Tibial nerve (tissue), 4 donors: ENCODE measurements at regions not wholly inside any gene's neighbourhood (a gene's known extent, or its start where the extent isn't known, plus 50 kb on each side); places are given as distances from the start of the nearest gene placed in this dataset.
A peak's percentile ranks its signal among the peaks of the same experiment; 100 is the strongest.

ENCODE experiments used
- DNase-seq, 2 donors: peaks; one replicate each; pipeline ENCODE4 v3.0.0-alpha.2; 2019; ENCODE audit warnings: low spot score in 2 of 2
- H3K27ac ChIP-seq, 4 donors: fragments of 200-600 bp; sonication (generic) in 3 of 4; one replicate each; pipeline ENCODE4 v1.5.1; 2017 to 2019; ENCODE audit warnings: mild to moderate bottlenecking in 1 of 4
- H3K27me3 ChIP-seq, 2 donors: fragments of 200-600 bp; sonication (generic) in 1 of 2; one replicate each; pipeline versions ENCODE4 v1.5.1 to v1.6.0; 2017 to 2019
- H3K36me3 ChIP-seq, 3 donors: fragments of 200-600 bp; sonication (generic); one replicate each; pipeline ENCODE4 v1.5.1; 2018 to 2019
- H3K4me1 ChIP-seq, 4 donors: fragments of 200-600 bp; sonication (generic) in 3 of 4; one replicate each; pipeline ENCODE4 v1.5.1; 2017 to 2019
- H3K4me3 ChIP-seq, 4 donors: fragments of 200-600 bp; sonication (generic) in 3 of 4; one replicate each; pipeline ENCODE4 v1.5.1; 2017 to 2019; ENCODE audit warnings: mild to moderate bottlenecking in 1 of 4, moderate library complexity in 1 of 4
- H3K9me3 ChIP-seq, 4 donors: fragments of 200-600 bp; sonication (generic) in 3 of 4; one replicate each; pipeline ENCODE4 v1.5.1; 2017 to 2019
- EP300 ChIP-seq, 2 donors: sonication (generic); formaldehyde crosslinking; IDR thresholded peaks; one replicate each; pipeline ENCODE4 v1.6.1; 2017; ENCODE audit warnings: antibody characterized with exemption in 2 of 2, mild to moderate bottlenecking in 1 of 2
- POLR2A ChIP-seq, 2 donors: fragments of 450-650 bp; IDR thresholded peaks; one replicate each; pipeline ENCODE4 v1.6.1; 2017; ENCODE audit warnings: antibody characterized with exemption in 2 of 2, mild to moderate bottlenecking in 2 of 2, moderate library complexity in 2 of 2
- WGBS, 2 donors: methylation state at CpG; one replicate each; pipeline ENCODE4 v1.1.5; 2018; 5-methylcytosine and 5-hydroxymethylcytosine counted together
- TF ChIP-seq, protein P1 (sequence below), 5 experiments: fragments of 200-600 bp in 3 of 5; fragments of 450-650 bp in 2 of 5; sonication (generic) in 3 of 5; IDR thresholded peaks; one replicate each; pipeline ENCODE4 v1.5.1; 2016 to 2019; ENCODE audit warnings: antibody characterized with exemption in 5 of 5, mild to moderate bottlenecking in 3 of 5, moderate library complexity in 2 of 5

DNA sequence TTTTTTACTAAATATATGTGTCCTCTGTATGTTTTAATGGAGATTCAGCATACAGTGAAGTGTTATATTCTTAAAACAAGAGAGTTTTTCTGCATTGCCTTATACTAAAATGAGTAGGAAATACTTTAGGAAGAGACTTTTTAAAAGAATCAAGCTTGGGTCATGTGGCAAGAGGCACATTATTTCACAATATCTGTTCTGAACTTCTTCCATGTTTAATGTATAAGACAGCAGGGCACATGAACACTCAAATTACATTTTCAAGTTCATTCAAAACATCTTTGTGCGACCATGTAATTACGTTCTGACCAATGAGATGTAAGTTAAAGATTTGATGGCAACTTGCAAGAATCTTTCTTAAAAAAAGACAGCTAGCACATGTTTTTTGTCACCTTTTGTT lies 1055.9 kb downstream of the NR2F1-AS1 start:
- Histone ChIP-seq H3K27me3 (no peaks in the 10 kb centered on the region), H3K4me3 (no peak overlapping the region), H3K9me3 (no peaks in the 10 kb centered on the region), H3K4me1 (no peaks in the 10 kb centered on the region), H3K36me3 (no peaks in the 10 kb centered on the region), H3K27ac (no peak overlapping the region)
- 87 to 91% methylated on average over 2 of the region's 2 CpGs for WGBS, 2 donors
- TF ChIP-seq EP300 (IDR thresholded peaks at IDR 0.05) = no peak
- no peak for TF ChIP-seq POLR2A (IDR thresholded peaks at IDR 0.05)
- TF ChIP-seq, protein P1, sequence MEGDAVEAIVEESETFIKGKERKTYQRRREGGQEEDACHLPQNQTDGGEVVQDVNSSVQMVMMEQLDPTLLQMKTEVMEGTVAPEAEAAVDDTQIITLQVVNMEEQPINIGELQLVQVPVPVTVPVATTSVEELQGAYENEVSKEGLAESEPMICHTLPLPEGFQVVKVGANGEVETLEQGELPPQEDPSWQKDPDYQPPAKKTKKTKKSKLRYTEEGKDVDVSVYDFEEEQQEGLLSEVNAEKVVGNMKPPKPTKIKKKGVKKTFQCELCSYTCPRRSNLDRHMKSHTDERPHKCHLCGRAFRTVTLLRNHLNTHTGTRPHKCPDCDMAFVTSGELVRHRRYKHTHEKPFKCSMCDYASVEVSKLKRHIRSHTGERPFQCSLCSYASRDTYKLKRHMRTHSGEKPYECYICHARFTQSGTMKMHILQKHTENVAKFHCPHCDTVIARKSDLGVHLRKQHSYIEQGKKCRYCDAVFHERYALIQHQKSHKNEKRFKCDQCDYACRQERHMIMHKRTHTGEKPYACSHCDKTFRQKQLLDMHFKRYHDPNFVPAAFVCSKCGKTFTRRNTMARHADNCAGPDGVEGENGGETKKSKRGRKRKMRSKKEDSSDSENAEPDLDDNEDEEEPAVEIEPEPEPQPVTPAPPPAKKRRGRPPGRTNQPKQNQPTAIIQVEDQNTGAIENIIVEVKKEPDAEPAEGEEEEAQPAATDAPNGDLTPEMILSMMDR (IDR thresholded peaks at IDR 0.05) = no peak
- DNase-seq = no peak

DNA sequence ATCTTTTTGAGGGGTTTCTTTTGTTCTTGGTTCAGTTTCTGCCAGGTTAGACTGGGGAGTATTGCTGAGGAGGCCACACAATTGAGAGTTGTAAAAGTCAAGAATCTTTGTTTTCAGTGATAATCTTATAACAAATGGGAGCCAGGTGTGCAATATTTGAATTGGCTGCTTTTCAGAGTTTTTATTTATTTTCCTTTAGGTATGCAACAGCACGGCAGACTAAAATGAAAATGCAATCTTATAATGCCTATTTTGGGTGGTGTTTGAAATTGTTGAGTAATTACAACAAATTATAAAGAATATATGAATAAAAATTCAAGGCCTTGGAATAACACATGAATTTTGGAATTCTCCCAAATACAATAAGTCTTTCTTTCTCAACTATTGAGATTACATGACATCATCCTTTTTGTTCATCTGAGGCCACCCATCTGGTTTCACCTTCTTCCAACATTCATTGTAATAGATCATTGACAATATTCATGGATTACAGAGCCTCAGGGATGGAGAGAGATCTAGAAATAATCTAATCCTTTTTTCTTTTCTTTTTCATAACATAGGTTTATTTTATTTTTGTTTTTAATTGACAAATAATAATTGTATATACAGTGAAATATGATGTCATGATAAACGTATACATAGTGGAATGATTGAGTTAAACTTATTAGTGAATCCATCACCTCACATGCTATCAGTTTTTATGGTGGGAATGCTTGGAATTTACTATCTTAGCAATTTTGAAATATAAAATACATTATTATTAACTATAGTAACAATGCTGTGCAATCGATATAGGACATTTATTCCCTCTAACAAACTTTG lies 1061.0 kb downstream of the NR2F1-AS1 start:
- DNase-seq = no peak
- H3K4me1 ChIP-seq = peaks cover 0 to 4% (median 0%) of the 10 kb centered on the region in 4 donors
- no peaks in the 10 kb centered on the region for H3K27me3 ChIP-seq
- no peak overlapping the region for H3K4me3 ChIP-seq
- no peaks in the 10 kb centered on the region for H3K9me3 ChIP-seq
- no peak for TF ChIP-seq EP300 (IDR thresholded peaks at IDR 0.05)
- TF ChIP-seq, protein P1 (IDR thresholded peaks at IDR 0.05) = no peak
- no peak for TF ChIP-seq POLR2A (IDR thresholded peaks at IDR 0.05)
- 51 to 65% methylated on average over 3 of the region's 3 CpGs for WGBS, 2 donors
- H3K27ac ChIP-seq = no peak overlapping the region
- no peaks in the 10 kb centered on the region for H3K36me3 ChIP-seq

DNA sequence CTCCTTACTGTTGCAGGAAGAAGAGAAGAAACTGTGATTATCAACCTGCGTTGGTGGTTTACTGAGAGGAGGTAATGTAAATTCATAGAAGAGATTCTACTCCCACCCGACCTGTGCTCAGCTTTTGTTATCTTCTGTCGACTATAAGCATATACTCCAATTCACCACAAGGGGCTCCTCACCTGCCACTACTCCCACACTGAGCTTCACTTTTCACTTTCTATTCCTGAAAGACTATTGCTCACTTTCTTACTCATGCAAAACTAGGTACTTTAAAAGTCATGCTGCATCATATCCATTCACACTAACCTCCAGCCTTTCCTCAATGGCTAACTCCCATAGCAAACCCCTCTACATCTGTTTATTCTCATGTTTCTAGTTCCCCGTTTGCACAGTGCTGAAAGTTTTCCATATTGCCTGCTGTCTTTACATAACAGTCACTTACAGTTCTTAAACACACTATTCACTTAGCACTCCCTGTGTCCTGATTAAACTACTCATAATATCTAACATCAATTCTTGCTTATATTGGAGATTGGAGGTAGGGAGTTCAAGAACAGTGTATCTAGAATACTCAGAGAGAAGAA lies 1062.6 kb downstream of the NR2F1-AS1 start:
- WGBS, 2 donors = 54 to 55% methylated on average over 4 of the region's 4 CpGs
- no peak for DNase-seq
- no peaks in the 10 kb centered on the region for H3K27me3 ChIP-seq

DNA sequence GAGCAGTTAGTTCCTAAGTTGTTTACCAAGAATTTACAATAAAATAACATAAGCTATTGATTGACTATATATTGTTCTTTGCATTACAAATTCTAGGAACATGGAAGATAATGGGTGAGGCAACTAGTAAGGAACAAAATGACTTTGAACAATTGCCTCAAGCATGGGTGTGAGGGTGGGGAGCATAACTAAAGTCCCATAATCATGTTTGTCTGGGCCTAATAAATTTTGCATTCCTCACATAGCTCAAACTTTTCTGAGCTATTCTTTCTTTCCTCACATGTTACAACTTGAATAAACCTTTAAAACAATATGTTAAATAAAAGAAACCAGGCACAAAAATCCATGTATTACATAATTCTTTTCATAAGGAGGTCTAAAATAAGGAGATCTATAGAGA lies 1066.1 kb downstream of the NR2F1-AS1 start:
- Histone ChIP-seq H3K9me3 (peaks cover 0 to 38% (median 12%) of the 10 kb centered on the region in 4 donors), H3K36me3 (no peaks in the 10 kb centered on the region), H3K27me3 (no peaks in the 10 kb centered on the region), H3K4me1 (peaks cover 0 to 4% (median 0%) of the 10 kb centered on the region in 4 donors), H3K27ac (no peak overlapping the region), H3K4me3 (no peak overlapping the region)
- DNase-seq = no peak
- TF ChIP-seq, protein P1 (IDR thresholded peaks at IDR 0.05) = no peak
- TF ChIP-seq EP300 (IDR thresholded peaks at IDR 0.05) = no peak
- TF ChIP-seq POLR2A (IDR thresholded peaks at IDR 0.05) = no peak

More for the DNA sequence above, 1062.6 kb downstream of the NR2F1-AS1 start:
- TF ChIP-seq, protein P1 (IDR thresholded peaks at IDR 0.05) = peak in 4 of 5 experiments; percentile 22 to 41 (median 32)
- no peak for TF ChIP-seq POLR2A (IDR thresholded peaks at IDR 0.05)
- Histone ChIP-seq H3K4me1 (peaks cover 0 to 4% (median 0%) of the 10 kb centered on the region in 4 donors), H3K4me3 (no peak overlapping the region), H3K27ac (no peak overlapping the region), H3K36me3 (no peaks in the 10 kb centered on the region), H3K9me3 (peaks cover 0 to 5% (median under 1%) of the 10 kb centered on the region in 4 donors)

DNA sequence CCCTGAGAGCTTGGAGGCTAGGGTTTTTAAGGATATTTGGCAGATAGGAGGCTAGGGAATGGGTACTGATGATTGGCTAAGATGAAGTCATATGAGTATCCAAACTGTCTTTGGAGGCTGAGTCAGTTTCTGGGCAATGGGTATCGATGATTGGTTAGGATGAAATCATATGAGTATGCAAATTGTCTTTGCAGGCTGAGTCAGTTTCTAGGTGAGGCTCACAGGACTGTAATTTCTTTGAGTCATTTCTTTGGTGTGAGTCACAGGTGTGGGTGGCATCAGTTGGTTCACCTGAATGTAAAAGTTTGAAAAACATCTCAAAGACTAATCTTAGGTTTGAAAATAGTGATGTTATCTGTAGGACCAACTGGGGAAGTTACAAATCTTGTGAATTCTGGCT lies 1068.0 kb downstream of the NR2F1-AS1 start:
- no peak for TF ChIP-seq POLR2A (IDR thresholded peaks at IDR 0.05)
- TF ChIP-seq EP300 (IDR thresholded peaks at IDR 0.05) = no peak
- TF ChIP-seq, protein P1 (IDR thresholded peaks at IDR 0.05) = no peak
- DNase-seq = no peak
- 75 to 91% methylated on average over 1 of the region's 1 CpG for WGBS, 2 donors
- no peaks in the 10 kb centered on the region for H3K4me1 ChIP-seq
- no peaks in the 10 kb centered on the region for H3K27me3 ChIP-seq
- H3K4me3 ChIP-seq = no peak overlapping the region
- no peak overlapping the region for H3K27ac ChIP-seq
- peaks cover 0 to 53% (median 16%) of the 10 kb centered on the region in 4 donors for H3K9me3 ChIP-seq
- H3K36me3 ChIP-seq = no peaks in the 10 kb centered on the region
